DLD1 (cell line): ENCODE measurements at regions not wholly inside any gene's neighbourhood (a gene's known extent, or its start where the extent isn't known, plus 50 kb on each side); places are given as distances from the start of the nearest gene placed in this dataset.

Experiments
- in situ Hi-C: cut with HindIII; loops from 2 replicates; pipeline ENCODE4 v1.10.0; 2017; ENCODE audit warnings: low sequenced_read_pairs

GRCh38 chr10:43867667-43868565, 219.2 kb upstream of the ZNF32 start:
- in situ Hi-C loops, result no loop called here

GRCh38 chr10:43867113-43867512, 218.4 kb upstream of the ZNF32 start:
- in situ Hi-C loops, result no loop called here

- in situ Hi-C loops, result no loop called here
These were observed 218.0 kb upstream of the ZNF32 start for GRCh38 chr10:43866712-43867111.

- in situ Hi-C loops, result no loop called here
These were observed 216.8 kb upstream of the ZNF32 start for GRCh38 chr10:43865265-43866135.

- in situ Hi-C loops, result no loop called here
These were observed 216.0 kb upstream of the ZNF32 start for GRCh38 chr10:43864656-43865055.

GRCh38 chr10:43863859-43864591, 215.3 kb upstream of the ZNF32 start:
- in situ Hi-C loops, result no loop called here

- in situ Hi-C loops, result no loop called here
These were observed 214.6 kb upstream of the ZNF32 start for GRCh38 chr10:43863270-43863669.

GRCh38 chr10:43862756-43863155, 214.1 kb upstream of the ZNF32 start:
- in situ Hi-C loops, result no loop called here

- in situ Hi-C loops, result no loop called here
These were observed 213.5 kb upstream of the ZNF32 start for GRCh38 chr10:43861966-43862751.

GRCh38 chr10:43859016-43859525, 210.4 kb upstream of the ZNF32 start:
- in situ Hi-C loops, result no loop called here

GRCh38 chr10:43857931-43858315, 209.2 kb upstream of the ZNF32 start:
- in situ Hi-C loops, result no loop called here

GRCh38 chr10:43857206-43857930, 208.7 kb upstream of the ZNF32 start:
- in situ Hi-C loops, result no loop called here

GRCh38 chr10:43856299-43856698, 207.6 kb upstream of the ZNF32 start:
- in situ Hi-C loops, result no loop called here

GRCh38 chr10:43855667-43856210, 207.1 kb upstream of the ZNF32 start:
- in situ Hi-C loops, result no loop called here

- in situ Hi-C loops, result no loop called here
These were observed 205.3 kb upstream of the ZNF32 start for GRCh38 chr10:43854007-43854406.

GRCh38 chr10:43853369-43853768, 204.7 kb upstream of the ZNF32 start:
- in situ Hi-C loops, result no loop called here

- in situ Hi-C loops, result no loop called here
These were observed 204.0 kb upstream of the ZNF32 start for GRCh38 chr10:43852644-43853214.

GRCh38 chr10:43852149-43852548, 203.5 kb upstream of the ZNF32 start:
- in situ Hi-C loops, result no loop called here

- in situ Hi-C loops, result no loop called here
These were observed 202.3 kb upstream of the ZNF32 start for GRCh38 chr10:43851030-43851429.
